ENCODE measurements at regions not wholly inside any gene's neighbourhood (a gene's known extent, or its start where the extent isn't known, plus 50 kb on each side); places are given as distances from the start of the nearest gene placed in this dataset.

DNA sequence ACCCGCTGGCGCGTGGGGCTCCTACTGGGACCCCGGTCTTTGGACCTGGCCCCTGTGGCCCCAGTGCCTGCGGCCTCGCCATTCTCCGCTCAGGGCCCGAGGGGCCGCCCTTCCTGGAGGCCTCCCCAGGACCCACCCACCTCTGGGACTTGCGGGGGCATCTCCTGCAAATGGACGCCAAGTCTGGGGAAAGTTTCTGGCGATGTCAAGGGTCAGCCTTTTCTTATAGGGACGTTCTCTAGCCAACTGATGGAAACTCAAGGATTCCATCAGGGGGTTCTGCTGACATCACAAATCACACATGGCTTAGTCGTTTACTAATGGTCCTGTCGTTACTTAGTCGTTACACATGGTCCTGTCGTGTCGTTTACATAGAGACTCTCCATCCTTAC is 57.7 kb upstream of the RHOBTB1 start:
- H3K9me3 Mint-ChIP-seq = no peaks in the 10 kb centered on the region
- DNase-seq (ENCODE audit: low spot score in 2 of 2) (no peak), ATAC-seq (no peak)
- H3K36me3 Mint-ChIP-seq = no peaks in the 10 kb centered on the region
- no peak overlapping the region for H3K27ac Mint-ChIP-seq

GRCh38 chr10:61000769-61001730 is 57.1 kb upstream of the RHOBTB1 start:
- H3K9me3 Mint-ChIP-seq = no peaks in the 10 kb centered on the region
- ATAC-seq (peak in 1 of 2 donors; percentile 60), DNase-seq (ENCODE audit: low spot score in 2 of 2) (peak in 1 of 2 donors; percentile 4)
- H3K27ac Mint-ChIP-seq = no peak overlapping the region
- no peaks in the 10 kb centered on the region for H3K36me3 Mint-ChIP-seq

DNA sequence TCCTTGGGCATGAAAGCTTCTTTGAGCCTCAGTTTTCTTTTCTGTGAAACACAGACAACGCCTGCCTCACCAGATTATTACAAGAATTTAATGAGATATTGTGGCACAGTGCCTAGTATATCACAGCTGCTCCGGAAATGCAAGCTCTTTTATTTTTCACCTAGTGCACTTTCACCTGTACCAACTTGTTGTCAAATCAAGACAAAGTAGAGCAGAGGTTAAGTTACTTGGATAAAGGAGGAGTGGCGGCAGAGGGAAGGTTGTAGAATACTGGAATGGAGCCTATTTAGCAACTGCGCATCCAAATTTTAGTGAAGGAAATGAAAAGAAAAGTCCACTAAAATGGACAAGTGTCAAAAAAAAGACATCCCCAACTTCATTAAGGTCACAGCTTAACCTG is 54.9 kb upstream of the RHOBTB1 start:
- no peaks in the 10 kb centered on the region for H3K36me3 Mint-ChIP-seq
- DNase-seq (ENCODE audit: low spot score in 2 of 2) (no peak), ATAC-seq (no peak)
- H3K9me3 Mint-ChIP-seq = no peaks in the 10 kb centered on the region
- no peak overlapping the region for H3K27ac Mint-ChIP-seq

DNA sequence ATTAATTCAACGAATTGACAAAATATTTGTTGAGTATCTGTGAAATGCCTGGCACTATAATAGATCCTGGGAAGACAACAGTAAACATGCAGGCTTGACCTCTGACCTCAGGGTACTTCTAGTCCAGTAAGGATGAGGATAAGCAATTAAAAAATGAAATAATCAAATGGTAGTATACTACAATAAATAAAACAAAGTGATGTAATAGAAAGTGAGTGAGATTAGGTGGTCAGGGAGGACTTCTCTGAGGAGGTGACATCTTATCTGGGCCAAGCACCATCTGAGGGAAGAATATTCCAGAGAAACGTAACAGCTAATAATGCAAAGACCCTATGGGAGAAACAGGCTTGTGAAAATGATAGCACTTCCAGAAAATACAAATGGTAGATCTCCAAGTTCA is 50.1 kb upstream of the RHOBTB1 start:
- no peak overlapping the region for H3K27ac Mint-ChIP-seq
- no peak for DNase-seq (ENCODE audit: low spot score in 2 of 2)
- H3K36me3 Mint-ChIP-seq = no peaks in the 10 kb centered on the region
- H3K9me3 Mint-ChIP-seq = no peaks in the 10 kb centered on the region
- no peak for ATAC-seq
